PC-3 (cell line): ENCODE measurements at regions not wholly inside any gene's neighbourhood (a gene's known extent, or its start where the extent isn't known, plus 50 kb on each side); places are given as distances from the start of the nearest gene placed in this dataset.

Experiments
- ATAC-seq: fragments of 200-7000 bp; cut with Tn5 transposase; 2 replicates; pipeline ENCODE4 v1.9.1; 2020; ENCODE audit warnings: mild to moderate bottlenecking, moderate library complexity
- BruUV-seq: library from RNA; stranded (reverse); fragments of 400-500 nt; replicated peaks from 2 replicates; lab custom pipeline; 2021; lab: Mats Ljungman, UMichigan
- CTCF ChIA-PET: fragments of 300-600 bp; sonication (Branson Sonifier 250); formaldehyde crosslinking; loops from one replicate; lab custom pipeline; 2022; ENCODE audit warnings: antibody characterized with exemption; lab: Charles Lee
- POLR2A ChIA-PET: fragments of 300-600 bp; sonication (Branson Sonifier 250); formaldehyde crosslinking; loops from one replicate; lab custom pipeline; 2022; ENCODE audit warnings: antibody characterized with exemption; ENCODE audit not compliant: unreplicated experiment; lab: Charles Lee
- DNase-seq: peaks from one replicate; pipeline ENCODE4 v3.0.0-alpha.2; 2015
- H2AFZ ChIP-seq: fragments of 300-600 bp; sonication (generic); 2 replicates; pipeline ENCODE4 v1.6.0; 2016; ENCODE audit warnings: antibody characterized with exemption, low read length
- H3F3A ChIP-seq: fragments of 300-600 bp; sonication (generic); one replicate; pipeline ENCODE4 v1.6.0; 2017; ENCODE audit warnings: antibody characterized with exemption, low read length, control low read depth, mild to moderate bottlenecking; ENCODE audit not compliant: unreplicated experiment
- H3K27ac ChIP-seq: fragments of 300-600 bp; sonication (generic); 2 replicates; pipeline ENCODE4 v1.5.1; 2016; ENCODE audit warnings: mild to moderate bottlenecking, low read length
- H3K27me3 ChIP-seq: fragments of 300-600 bp; sonication (generic); 2 replicates; pipeline ENCODE4 v1.6.1; 2016; ENCODE audit warnings: low read length, mixed read lengths
- H3K36me3 ChIP-seq: fragments of 300-600 bp; sonication (generic); 2 replicates; pipeline ENCODE4 v1.6.1; 2016; ENCODE audit warnings: low read depth, mixed run types, low read length, mixed read lengths
- H3K4me1 ChIP-seq: fragments of 300-600 bp; sonication (generic); 2 replicates; pipeline ENCODE4 v1.5.1; 2016; ENCODE audit warnings: low read length; ENCODE audit not compliant: insufficient read depth
- H3K4me2 ChIP-seq: fragments of 300-600 bp; sonication (generic); 2 replicates; pipeline ENCODE4 v1.6.0; 2016; ENCODE audit warnings: low read length
- H3K4me3 ChIP-seq: fragments of 300-600 bp; sonication (generic); 2 replicates; pipeline ENCODE4 v1.5.1; 2016; ENCODE audit warnings: mild to moderate bottlenecking, low read length, mixed read lengths
- H3K79me2 ChIP-seq: fragments of 300-600 bp; sonication (generic); 2 replicates; pipeline ENCODE4 v1.6.1; 2017; ENCODE audit warnings: low read length, mixed read lengths
- H3K9ac ChIP-seq: fragments of 300-600 bp; sonication (generic); 2 replicates; pipeline ENCODE4 v1.6.0; 2016; ENCODE audit warnings: mild to moderate bottlenecking, low read length
- H3K9me2 ChIP-seq: fragments of 300-600 bp; sonication (generic); replicated peaks from 2 replicates; pipeline ENCODE4 v1.6.1; 2016; ENCODE audit warnings: mixed run types, low read length, mixed read lengths
- H3K9me3 ChIP-seq: fragments of 300-600 bp; sonication (generic); 2 replicates; pipeline ENCODE4 v1.6.1; 2016; ENCODE audit warnings: low read length, mixed read lengths
- H4K20me1 ChIP-seq: fragments of 300-600 bp; sonication (generic); 2 replicates; pipeline ENCODE4 v1.6.1; 2016; ENCODE audit warnings: low read length, mixed read lengths
- EZH2 ChIP-seq: fragments of 300-600 bp; sonication (generic); IDR thresholded peaks from one replicate; pipeline ENCODE4 v1.6.1; 2017; ENCODE audit warnings: antibody characterized with exemption, mild to moderate bottlenecking, low read length; ENCODE audit not compliant: unreplicated experiment
- EZH2phosphoT487 ChIP-seq: fragments of 300-600 bp; sonication (generic); IDR thresholded peaks from 2 replicates; pipeline ENCODE4 v1.6.1; 2018; ENCODE audit warnings: mild to moderate bottlenecking, antibody characterized with exemption, low read length, borderline replicate concordance
- intact Hi-C: fragments of 100-400 bp; cut with micrococcal nuclease; formaldehyde crosslinking; loops from 2 replicates; pipeline ENCODE4 v1.9.0; 2023
- TF ChIP-seq, protein P1 (sequence below): fragments of 300-600 bp; sonication (generic); conservative IDR thresholded peaks from 2 replicates; pipeline ENCODE4 v1.5.1; 2017; ENCODE audit warnings: antibody characterized with exemption, low read depth, mild to moderate bottlenecking, low read length

DNA sequence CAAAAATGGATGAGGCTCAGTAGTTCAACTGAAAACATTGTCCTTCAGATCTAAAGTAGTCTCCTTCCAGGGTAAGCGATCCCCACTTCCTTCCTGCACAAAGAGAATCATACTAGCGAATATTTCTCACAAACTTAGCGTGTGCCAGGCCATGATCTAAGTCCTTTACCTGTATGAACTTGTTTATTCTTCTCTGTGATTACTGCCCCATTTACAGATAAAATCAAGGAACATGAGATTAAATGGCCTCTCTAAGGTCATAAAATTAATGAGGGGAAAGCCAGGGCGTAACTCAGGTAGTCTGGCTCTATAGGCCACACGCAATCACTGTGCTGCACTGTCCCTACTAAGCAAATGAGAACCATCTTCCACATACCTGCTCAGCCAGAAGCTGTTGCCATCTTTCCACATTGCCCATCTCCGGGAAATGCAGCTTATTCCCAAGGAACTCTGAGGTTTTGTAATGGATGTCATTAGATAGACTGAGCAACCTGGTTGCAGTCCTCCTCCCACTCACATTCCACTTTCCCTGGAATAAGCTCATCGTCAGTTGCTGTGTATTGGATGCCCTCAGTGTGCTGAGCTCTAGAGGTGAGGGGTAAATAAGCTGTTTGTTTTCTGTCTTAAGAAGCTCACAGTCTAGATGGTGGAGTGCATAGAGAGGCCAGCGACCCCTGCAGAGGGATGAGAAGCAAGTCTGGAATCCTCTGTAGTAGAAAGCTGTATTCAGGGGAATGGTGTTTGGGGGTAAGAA, 146.3 kb downstream of the SNX19 start:
- Histone ChIP-seq H3K9ac (no peak overlapping the region), H3K4me2 (no peak overlapping the region), H2AFZ (no peak overlapping the region), H3K27me3 (no peaks in the 10 kb centered on the region), H3K36me3 (no peaks in the 10 kb centered on the region), H3K4me1 (peaks cover 28% of the 10 kb centered on the region), H3K27ac (no peak overlapping the region), H3K4me3 (no peak overlapping the region), H3K9me2 (no peaks in the 10 kb centered on the region), H4K20me1 (no peaks in the 10 kb centered on the region), H3F3A (no peaks in the 10 kb centered on the region), H3K79me2 (no peaks in the 10 kb centered on the region), H3K9me3 (0 out of 2 replicates have a peak, but pooled peaks cover 3% of the 10 kb centered on the region)
- ChIA-PET POLR2A (interaction anchor here (0.6 kb wide), 1 partner anchor 11 kb away, joined by 3 read pairs; no protein-coding TSS in a partner anchor), CTCF (no interaction called here)
- DNase-seq (no peak), ATAC-seq (no peak)
- BruUV-seq: no TSS peak
- TF ChIP-seq, protein P1, sequence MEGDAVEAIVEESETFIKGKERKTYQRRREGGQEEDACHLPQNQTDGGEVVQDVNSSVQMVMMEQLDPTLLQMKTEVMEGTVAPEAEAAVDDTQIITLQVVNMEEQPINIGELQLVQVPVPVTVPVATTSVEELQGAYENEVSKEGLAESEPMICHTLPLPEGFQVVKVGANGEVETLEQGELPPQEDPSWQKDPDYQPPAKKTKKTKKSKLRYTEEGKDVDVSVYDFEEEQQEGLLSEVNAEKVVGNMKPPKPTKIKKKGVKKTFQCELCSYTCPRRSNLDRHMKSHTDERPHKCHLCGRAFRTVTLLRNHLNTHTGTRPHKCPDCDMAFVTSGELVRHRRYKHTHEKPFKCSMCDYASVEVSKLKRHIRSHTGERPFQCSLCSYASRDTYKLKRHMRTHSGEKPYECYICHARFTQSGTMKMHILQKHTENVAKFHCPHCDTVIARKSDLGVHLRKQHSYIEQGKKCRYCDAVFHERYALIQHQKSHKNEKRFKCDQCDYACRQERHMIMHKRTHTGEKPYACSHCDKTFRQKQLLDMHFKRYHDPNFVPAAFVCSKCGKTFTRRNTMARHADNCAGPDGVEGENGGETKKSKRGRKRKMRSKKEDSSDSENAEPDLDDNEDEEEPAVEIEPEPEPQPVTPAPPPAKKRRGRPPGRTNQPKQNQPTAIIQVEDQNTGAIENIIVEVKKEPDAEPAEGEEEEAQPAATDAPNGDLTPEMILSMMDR: no peak
- no peak for TF ChIP-seq EZH2
- TF ChIP-seq EZH2phosphoT487: no peak
- intact Hi-C loops: no loop called here

DNA sequence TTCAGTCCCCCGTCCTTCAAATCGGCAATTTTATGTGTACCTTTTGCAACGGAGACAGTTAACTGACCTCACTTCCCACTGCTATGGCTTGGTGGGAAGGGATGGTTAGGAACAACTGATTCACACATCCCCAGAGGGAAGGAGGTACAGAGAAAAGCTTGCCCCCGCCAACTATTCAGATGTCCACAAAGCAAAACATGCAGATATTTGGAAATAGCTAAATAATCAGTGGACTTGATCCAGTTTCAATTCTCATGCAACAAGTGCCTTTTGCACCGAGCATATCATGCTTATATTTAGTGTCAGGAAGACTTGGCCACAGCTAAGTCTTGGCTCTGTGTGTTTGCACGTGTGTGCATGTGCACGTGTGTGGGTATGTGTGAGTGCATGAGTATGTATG, 144.6 kb downstream of the SNX19 start:
- Histone ChIP-seq H3K4me1 (peaks cover 39% of the 10 kb centered on the region), H2AFZ (no peak overlapping the region), H3K36me3 (no peaks in the 10 kb centered on the region), H3F3A (no peaks in the 10 kb centered on the region), H4K20me1 (no peaks in the 10 kb centered on the region), H3K27ac (peak overlapping the region; percentile 66), H3K9me2 (no peaks in the 10 kb centered on the region), H3K9ac (no peak overlapping the region), H3K9me3 (0 out of 2 replicates have a peak, but pooled peaks cover 3% of the 10 kb centered on the region), H3K27me3 (no peaks in the 10 kb centered on the region), H3K4me3 (no peak overlapping the region), H3K79me2 (no peaks in the 10 kb centered on the region), H3K4me2 (no peak overlapping the region)
- ChIA-PET CTCF (no interaction called here), POLR2A (no interaction called here)
- no peak for DNase-seq
- intact Hi-C loops: no loop called here
- no TSS peak for BruUV-seq
- TF ChIP-seq EZH2: no peak
- TF ChIP-seq, protein P1: no peak
- TF ChIP-seq EZH2phosphoT487: no peak
- ATAC-seq: no peak
